HG02943 (cell line): ENCODE measurements at regions not wholly inside any gene's neighbourhood (a gene's known extent, or its start where the extent isn't known, plus 50 kb on each side); places are given as distances from the start of the nearest gene placed in this dataset.
"Not testable (repeated sequence)": the region's sequence is repeated elsewhere in the genome, so short reads cannot be mapped to it uniquely, and the experiment has no call there.

Experiments
- ATAC-seq: cut with Tn5 transposase; IDR thresholded peaks from one replicate; pipeline ENCODE4 v1.9.1; 2021; ENCODE audit warnings: mild to moderate bottlenecking, low read depth, moderate library complexity; ENCODE audit not compliant: unreplicated experiment

- no peak for ATAC-seq
These were observed 515.2 kb upstream of the ARID1B start for GRCh38 chr6:156262014-156262413.

GRCh38 chr6:156260815-156261214, 516.4 kb upstream of the ARID1B start:
- ATAC-seq: no peak

GRCh38 chr6:156258981-156259380, 518.2 kb upstream of the ARID1B start:
- ATAC-seq: no peak

DNA sequence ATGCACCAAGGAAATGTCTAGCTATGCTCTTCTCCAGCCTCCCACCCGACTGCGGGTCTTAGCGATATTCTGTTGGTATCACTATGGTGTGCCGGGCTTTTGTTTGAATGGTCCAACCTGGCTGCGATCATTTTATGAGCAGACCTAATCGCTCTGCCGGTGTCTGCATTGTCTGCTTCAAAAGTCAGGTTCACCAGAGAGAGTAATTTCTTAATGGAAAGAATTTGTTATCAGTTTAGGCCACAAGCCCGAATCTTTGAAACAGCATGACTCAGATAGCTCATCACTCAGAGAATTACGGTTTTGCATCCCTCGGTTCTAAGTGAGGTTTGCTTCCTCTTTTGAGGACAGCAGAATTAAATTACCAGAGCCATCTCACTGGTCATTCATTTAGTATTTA, 521.0 kb upstream of the ARID1B start:
- ATAC-seq: no peak

GRCh38 chr6:156254240-156254639, 522.9 kb upstream of the ARID1B start:
- ATAC-seq: no peak

GRCh38 chr6:156250593-156250992, 526.6 kb upstream of the ARID1B start:
- ATAC-seq: no peak

DNA sequence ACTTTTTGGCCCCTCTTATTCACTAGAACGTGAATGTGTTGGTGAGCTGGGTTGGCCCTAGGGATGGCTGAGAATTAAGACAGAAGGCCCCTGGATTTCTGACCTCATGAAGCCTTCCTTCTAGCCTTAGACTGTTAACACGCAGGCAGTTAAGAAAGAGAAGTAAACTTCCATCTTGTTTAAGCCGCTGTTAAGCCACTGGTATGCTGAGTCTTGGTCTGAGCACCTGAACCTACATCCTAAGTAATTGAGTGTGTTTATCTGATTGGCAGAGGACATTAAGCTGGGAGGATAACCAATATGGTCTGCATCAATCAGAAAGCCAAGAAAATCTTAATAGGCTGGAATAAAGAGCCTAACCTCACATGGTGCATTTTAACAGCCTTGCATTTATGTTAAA, 535.0 kb upstream of the ARID1B start:
- no peak for ATAC-seq

DNA sequence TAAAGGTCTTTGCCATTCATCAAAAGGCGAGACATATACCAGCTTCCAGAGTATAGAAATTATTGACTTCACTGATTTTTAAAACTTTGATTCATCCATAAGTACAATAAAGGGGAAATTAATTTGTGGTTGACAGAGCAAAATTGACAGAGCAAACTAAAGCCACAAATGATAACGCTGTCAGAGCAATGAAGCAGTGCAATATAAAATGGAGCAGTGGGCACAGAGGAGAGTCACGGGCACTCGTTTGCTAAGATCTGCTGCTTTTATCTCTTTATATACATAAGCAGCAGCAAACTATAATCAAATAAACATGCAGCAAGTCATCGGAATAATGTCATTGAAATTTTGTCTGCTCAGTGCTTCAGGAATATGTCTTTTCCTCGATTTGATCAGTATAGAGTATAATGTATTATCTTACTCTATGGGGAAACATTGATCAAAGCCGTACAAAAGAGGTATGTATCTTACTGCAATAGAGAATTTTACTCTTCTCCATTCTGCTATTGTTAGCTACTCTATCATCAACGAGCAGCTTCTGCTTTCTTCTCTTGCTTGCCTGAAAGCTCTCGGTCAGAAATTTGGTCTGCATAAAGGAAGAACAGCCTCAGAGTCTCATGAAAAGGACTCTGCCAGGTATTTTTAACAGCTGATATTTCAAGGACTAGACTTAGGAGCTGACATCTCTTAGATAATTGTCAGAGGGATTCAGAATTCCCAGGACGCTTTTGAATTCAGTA, 546.0 kb upstream of the ARID1B start:
- no peak for ATAC-seq

GRCh38 chr6:156219973-156220372, 557.2 kb upstream of the ARID1B start:
- no peak for ATAC-seq

GRCh38 chr6:156205678-156206077, 571.5 kb upstream of the ARID1B start:
- no peak for ATAC-seq

DNA sequence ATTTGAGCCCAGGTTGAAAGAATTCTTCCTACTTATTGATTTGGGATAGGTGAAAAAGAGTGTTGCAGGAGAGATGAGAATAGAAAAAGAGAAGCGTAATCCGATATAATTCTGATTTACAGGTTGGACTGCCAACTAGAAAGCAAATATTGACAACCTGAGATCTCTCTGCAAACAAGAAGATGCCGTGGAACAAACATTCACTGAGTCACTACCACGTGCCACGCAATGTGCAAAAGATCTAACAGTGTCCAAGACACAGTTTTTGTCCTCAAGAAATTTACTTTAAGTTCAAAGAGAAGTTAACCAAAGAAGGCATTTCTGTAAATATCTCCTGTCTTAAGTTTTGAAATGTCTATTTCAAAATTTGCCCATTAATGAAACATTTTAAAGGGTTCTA, 578.0 kb upstream of the ARID1B start:
- no peak for ATAC-seq

GRCh38 chr6:156197513-156197912, 579.7 kb upstream of the ARID1B start:
- no peak for ATAC-seq

DNA sequence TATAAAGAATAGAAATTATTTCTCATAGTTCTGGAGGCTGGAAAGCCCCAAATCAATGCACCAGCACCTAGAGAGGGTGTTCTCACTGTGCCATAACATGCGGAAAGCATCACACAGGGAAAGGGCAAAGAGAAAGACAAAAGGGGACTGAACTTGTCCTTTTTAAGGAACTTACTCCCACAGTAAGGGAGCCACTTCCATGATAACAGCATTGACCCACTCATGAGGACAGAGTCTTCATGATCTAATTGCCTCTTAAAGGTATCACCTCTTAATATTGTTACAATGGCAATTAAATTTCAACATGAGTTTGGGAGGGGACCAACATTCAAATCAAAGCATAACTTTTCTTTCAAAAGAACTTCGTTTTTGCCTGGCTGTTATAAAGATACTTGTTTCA, 582.2 kb upstream of the ARID1B start:
- ATAC-seq: no peak

- ATAC-seq: no peak
These were observed 583.8 kb upstream of the ARID1B start for GRCh38 chr6:156193381-156193780.

DNA sequence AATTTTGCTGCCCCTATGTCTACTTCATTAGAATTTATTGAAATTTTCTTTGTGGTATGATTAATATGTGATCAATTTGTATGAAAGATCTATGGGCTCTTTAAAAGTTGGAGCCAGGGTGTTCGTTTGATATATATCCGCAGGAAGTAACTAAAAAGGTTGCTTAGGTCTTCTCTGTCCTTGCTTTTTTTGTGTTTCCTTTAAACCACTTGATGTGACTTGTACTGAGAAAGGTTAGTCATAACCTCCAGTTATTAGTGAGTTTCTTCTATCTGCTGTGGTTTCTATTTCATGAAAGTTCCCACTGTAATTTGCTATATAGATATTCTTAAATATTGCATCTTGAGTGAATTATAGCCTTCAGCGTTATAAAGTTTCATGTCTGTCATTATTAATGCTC, 585.3 kb upstream of the ARID1B start:
- ATAC-seq: no peak

GRCh38 chr6:156191390-156191789, 585.8 kb upstream of the ARID1B start:
- ATAC-seq: not testable (repeated sequence)

GRCh38 chr6:156190270-156190669, 586.9 kb upstream of the ARID1B start:
- no peak for ATAC-seq

GRCh38 chr6:156189714-156190113, 587.5 kb upstream of the ARID1B start:
- ATAC-seq: no peak

DNA sequence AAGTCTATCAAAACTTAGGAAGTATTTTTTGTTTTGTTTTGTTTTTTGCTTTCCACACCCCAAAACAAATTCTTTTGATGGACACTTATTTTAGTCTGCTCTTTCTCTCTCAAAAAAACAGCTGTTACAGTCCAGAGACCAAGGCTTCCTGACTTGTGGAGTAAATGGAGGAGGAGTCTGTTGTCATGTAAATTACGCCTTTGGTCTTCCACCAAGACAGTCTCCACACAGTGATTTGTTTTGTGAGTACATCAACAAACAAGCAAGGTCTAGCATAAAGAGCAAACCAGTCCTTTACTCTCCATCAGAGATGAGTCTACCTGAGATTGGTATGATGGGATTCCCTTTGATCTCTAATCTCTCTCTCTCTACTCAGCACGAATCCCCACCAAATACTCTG, 588.0 kb upstream of the ARID1B start:
- no peak for ATAC-seq

DNA sequence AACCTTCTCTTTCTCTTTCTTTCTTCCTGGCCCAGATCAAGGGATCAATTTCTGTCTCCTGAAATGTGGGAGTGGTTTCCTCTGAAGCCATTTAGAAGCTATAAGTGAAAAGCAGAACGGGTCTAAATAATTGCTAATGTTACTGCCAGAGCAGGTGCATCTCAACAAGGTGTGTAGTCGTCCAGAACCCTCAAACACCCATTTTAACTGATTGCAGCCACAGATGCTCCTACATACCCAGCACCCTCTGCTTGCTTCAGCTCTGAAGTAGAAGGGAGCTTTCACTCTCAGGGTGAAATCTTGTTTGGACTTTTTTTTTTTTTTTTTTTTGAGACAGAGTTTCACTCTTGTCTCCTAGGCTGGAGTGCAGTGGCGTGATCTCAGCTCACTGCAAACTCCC, 592.1 kb upstream of the ARID1B start:
- ATAC-seq: no peak

GRCh38 chr6:156183678-156184077, 593.5 kb upstream of the ARID1B start:
- no peak for ATAC-seq

GRCh38 chr6:156182356-156182755, 594.8 kb upstream of the ARID1B start:
- no peak for ATAC-seq

DNA sequence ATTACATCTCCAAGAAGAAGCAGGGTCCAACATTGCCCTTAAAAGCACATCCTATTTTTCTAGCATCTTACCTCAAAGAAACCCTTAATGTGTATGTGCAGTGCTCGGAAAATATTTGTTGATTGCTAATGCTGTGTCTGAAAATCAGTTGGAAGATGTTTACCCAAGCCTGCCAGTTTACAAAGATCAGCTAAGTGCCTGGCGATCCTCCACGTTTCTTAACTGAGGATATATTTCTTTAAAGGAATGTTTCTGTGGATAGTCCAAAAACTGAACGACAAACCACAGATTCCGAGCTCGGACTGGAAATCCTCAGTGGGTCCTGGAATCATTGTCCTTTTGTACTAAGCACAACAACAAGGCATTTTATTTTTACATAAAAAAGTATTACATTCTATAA, 595.7 kb upstream of the ARID1B start:
- no peak for ATAC-seq
